Kasumi-1 (cell line): ENCODE measurements at regions not wholly inside any gene's neighbourhood (a gene's known extent, or its start where the extent isn't known, plus 50 kb on each side); places are given as distances from the start of the nearest gene placed in this dataset.

ENCODE experiments used
- DNase-seq, 2 experiments: peaks; one replicate each; lab custom pipeline; 2025; lab: John Stamatoyannopoulos, UW

- no peak for DNase-seq
Observed at GRCh38 chr15:60213377-60214000, 184.3 kb downstream of the ANXA2 start.

- DNase-seq = no peak
Observed at GRCh38 chr15:60214201-60214600, 183.6 kb downstream of the ANXA2 start.

- DNase-seq = no peak
Observed at GRCh38 chr15:60215225-60215963, 182.4 kb downstream of the ANXA2 start.

- no peak for DNase-seq
Observed at GRCh38 chr15:60217161-60217560, 180.6 kb downstream of the ANXA2 start.

- DNase-seq = no peak
Observed at GRCh38 chr15:60218256-60218655, 179.5 kb downstream of the ANXA2 start.

GRCh38 chr15:60219866-60220265 lies 177.9 kb downstream of the ANXA2 start:
- DNase-seq = no peak

GRCh38 chr15:60221356-60221755 lies 176.4 kb downstream of the ANXA2 start:
- no peak for DNase-seq

- DNase-seq = no peak
Observed at GRCh38 chr15:60222404-60222803, 175.4 kb downstream of the ANXA2 start.

- DNase-seq = no peak
Observed at GRCh38 chr15:60223176-60223575, 174.6 kb downstream of the ANXA2 start.

- no peak for DNase-seq
Observed at GRCh38 chr15:60226924-60227323, 170.9 kb downstream of the ANXA2 start.

- no peak for DNase-seq
Observed at GRCh38 chr15:60228101-60228500, 169.7 kb downstream of the ANXA2 start.

GRCh38 chr15:60228619-60229018 lies 169.2 kb downstream of the ANXA2 start:
- no peak for DNase-seq

- no peak for DNase-seq
Observed at GRCh38 chr15:60235951-60236710, 161.7 kb downstream of the ANXA2 start.

- no peak for DNase-seq
Observed at GRCh38 chr15:60237446-60237845, 160.3 kb downstream of the ANXA2 start.

- DNase-seq = no peak
Observed at GRCh38 chr15:60243769-60244168, 154.0 kb downstream of the ANXA2 start.

- DNase-seq = no peak
Observed at GRCh38 chr15:60244813-60245212, 153.0 kb downstream of the ANXA2 start.

- DNase-seq = no peak
Observed at GRCh38 chr15:60250316-60250715, 147.5 kb downstream of the ANXA2 start.

- DNase-seq = no peak
Observed at GRCh38 chr15:60251300-60252070, 146.3 kb downstream of the ANXA2 start.

- DNase-seq = no peak
Observed at GRCh38 chr15:60254416-60254815, 143.4 kb downstream of the ANXA2 start.

- no peak for DNase-seq
Observed at GRCh38 chr15:60255390-60255789, 142.4 kb downstream of the ANXA2 start.

GRCh38 chr15:60257591-60258159 lies 140.1 kb downstream of the ANXA2 start:
- no peak for DNase-seq

GRCh38 chr15:60259469-60259868 lies 138.3 kb downstream of the ANXA2 start:
- no peak for DNase-seq
